Testis (tissue), 2 donors: ENCODE measurements at regions not wholly inside any gene's neighbourhood (a gene's known extent, or its start where the extent isn't known, plus 50 kb on each side); places are given as distances from the start of the nearest gene placed in this dataset.

Experiments
- POLR2A ChIP-seq: fragments of 450-650 bp; IDR thresholded peaks from one replicate; pipeline ENCODE4 v1.6.1; 2017; ENCODE audit warnings: antibody characterized with exemption, mild to moderate bottlenecking, moderate library complexity
- TF ChIP-seq, protein P1 (sequence below), 3 experiments: fragments of 450-650 bp in 2 of 3; fragments of 200-600 bp in 1 of 3; sonication (generic) in 1 of 3; IDR thresholded peaks; one replicate each; pipeline ENCODE4 v1.5.1; 2016 to 2019; ENCODE audit warnings: antibody characterized with exemption in 3 of 3, mild to moderate bottlenecking in 2 of 3, moderate library complexity in 1 of 3

DNA sequence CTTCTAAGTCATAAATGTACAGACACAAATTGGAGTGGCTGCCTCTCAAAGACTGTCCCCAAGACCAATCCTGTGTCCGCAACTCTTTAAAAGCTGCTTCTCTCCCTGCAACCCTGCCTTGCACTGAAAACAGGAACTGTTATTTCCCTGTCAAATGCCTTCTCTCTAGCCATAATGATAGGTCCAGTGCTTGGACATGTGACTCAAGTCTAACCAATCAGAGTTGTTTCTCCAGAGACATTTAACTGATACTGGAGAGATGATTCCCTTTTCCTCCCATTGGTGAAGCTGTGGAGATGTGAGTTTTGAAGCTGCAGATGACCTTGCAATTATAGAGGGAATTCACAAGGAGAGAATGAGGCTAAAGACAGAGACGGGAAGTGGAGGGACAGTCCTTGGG lies 253.3 kb upstream of the CDH5 start:
- TF ChIP-seq, protein P1, sequence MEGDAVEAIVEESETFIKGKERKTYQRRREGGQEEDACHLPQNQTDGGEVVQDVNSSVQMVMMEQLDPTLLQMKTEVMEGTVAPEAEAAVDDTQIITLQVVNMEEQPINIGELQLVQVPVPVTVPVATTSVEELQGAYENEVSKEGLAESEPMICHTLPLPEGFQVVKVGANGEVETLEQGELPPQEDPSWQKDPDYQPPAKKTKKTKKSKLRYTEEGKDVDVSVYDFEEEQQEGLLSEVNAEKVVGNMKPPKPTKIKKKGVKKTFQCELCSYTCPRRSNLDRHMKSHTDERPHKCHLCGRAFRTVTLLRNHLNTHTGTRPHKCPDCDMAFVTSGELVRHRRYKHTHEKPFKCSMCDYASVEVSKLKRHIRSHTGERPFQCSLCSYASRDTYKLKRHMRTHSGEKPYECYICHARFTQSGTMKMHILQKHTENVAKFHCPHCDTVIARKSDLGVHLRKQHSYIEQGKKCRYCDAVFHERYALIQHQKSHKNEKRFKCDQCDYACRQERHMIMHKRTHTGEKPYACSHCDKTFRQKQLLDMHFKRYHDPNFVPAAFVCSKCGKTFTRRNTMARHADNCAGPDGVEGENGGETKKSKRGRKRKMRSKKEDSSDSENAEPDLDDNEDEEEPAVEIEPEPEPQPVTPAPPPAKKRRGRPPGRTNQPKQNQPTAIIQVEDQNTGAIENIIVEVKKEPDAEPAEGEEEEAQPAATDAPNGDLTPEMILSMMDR (IDR thresholded peaks at IDR 0.05): no peak
- no peak for TF ChIP-seq POLR2A
